ENCODE measurements at regions not wholly inside any gene's neighbourhood (a gene's known extent, or its start where the extent isn't known, plus 50 kb on each side); places are given as distances from the start of the nearest gene placed in this dataset.

DNA sequence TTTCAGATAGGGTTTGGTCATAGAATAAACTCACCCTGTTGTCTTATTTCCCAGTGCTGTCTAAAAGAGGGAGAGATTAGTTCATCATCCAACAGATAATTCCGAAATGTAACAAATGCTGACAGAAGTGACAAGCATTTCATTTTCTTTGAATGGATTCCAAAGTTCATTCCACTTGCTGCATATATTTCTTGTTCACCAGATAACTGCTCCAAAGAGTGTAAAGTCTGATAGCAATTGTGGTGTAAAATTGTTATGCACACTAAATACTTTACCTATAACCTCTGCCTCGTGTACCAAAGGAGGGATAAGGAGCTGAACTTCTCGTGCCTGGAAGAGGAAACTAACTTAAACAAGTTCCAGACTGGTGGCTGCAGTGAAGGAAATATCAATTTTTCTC is 290.0 kb upstream of the ADAMTSL1 start:
- Histone ChIP-seq H3K4me3 (no peak overlapping the region), H3K9me3 (peaks cover 0 to 5% (median 0%) of the 10 kb centered on the region in 12 donors), H3K27me3 (no peaks in the 10 kb centered on the region), H3K4me1 (peaks cover 0 to 7% (median 0%) of the 10 kb centered on the region in 12 donors), H3K27ac (no peak overlapping the region), H3K36me3 (no peaks in the 10 kb centered on the region)
- ATAC-seq, result no peak
- 11 to 18% (median 12%) methylated on average over 3 of the region's 3 CpGs for WGBS, 4 donors
- TF ChIP-seq POLR2A (IDR thresholded peaks at IDR 0.05), result no peak
- TF ChIP-seq, protein P1, sequence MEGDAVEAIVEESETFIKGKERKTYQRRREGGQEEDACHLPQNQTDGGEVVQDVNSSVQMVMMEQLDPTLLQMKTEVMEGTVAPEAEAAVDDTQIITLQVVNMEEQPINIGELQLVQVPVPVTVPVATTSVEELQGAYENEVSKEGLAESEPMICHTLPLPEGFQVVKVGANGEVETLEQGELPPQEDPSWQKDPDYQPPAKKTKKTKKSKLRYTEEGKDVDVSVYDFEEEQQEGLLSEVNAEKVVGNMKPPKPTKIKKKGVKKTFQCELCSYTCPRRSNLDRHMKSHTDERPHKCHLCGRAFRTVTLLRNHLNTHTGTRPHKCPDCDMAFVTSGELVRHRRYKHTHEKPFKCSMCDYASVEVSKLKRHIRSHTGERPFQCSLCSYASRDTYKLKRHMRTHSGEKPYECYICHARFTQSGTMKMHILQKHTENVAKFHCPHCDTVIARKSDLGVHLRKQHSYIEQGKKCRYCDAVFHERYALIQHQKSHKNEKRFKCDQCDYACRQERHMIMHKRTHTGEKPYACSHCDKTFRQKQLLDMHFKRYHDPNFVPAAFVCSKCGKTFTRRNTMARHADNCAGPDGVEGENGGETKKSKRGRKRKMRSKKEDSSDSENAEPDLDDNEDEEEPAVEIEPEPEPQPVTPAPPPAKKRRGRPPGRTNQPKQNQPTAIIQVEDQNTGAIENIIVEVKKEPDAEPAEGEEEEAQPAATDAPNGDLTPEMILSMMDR (IDR thresholded peaks at IDR 0.05), result no peak
- DNase-seq, result no peak
- intact Hi-C loops (cut with DNase I), result no loop called here

DNA sequence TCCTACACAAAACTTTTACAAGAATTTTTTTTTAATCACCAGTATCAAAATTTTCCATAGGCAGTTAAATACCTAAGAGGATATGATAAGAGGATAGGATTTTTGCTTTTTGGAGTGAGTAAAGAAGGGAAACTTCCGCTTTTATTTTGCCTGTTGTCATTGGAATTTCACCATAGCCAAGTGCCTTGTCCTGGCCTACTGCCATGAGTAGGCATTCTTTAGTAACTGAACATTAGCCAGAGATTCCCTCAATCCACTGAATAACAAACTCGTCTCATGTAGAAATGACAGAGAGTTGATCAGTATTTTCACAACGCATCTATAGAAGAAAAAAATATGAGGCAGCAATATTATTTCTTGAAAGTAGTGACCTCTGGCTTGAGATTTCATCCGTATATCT is 289.6 kb upstream of the ADAMTSL1 start:
- 55 to 63% (median 59%) methylated on average over 4 of the region's 4 CpGs for WGBS, 4 donors
- H3K27ac ChIP-seq, result peak overlapping the region in 1 of 12 donors; percentile 4
- no peak overlapping the region for H3K4me3 ChIP-seq
- DNase-seq (no peak), ATAC-seq (no peak)
- intact Hi-C loops (cut with DNase I), result no loop called here
- peaks cover 0 to 7% (median 0%) of the 10 kb centered on the region in 12 donors for H3K4me1 ChIP-seq
- TF ChIP-seq POLR2A (IDR thresholded peaks at IDR 0.05), result no peak
- H3K36me3 ChIP-seq, result no peaks in the 10 kb centered on the region
- H3K9me3 ChIP-seq, result peaks cover 0 to 5% (median 0%) of the 10 kb centered on the region in 12 donors
- H3K27me3 ChIP-seq, result no peaks in the 10 kb centered on the region

DNA sequence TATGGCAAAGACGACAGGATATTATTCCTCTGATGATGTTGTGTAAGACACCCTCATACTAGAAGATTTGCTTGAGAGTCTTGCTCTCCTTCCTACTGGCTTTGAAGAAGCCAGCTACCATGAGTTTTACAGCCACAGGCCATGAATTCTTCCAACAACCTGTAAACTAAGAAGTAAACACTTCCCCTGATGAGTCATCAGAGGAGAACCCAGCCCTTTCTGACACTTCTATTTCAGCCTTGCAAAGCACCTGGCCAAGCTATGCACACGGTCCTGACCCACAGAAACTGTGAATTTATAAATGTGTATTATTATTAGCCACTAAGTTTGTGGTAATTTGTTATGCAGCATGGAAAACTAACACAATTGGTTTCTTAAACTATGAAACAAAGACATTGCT is 288.8 kb upstream of the ADAMTSL1 start:
- no peak overlapping the region for H3K27ac ChIP-seq
- 71 to 76% (median 73%) methylated on average over 2 of the region's 2 CpGs for whole genome bisulfite sequencing, 4 donors
- H3K27me3 ChIP-seq, result no peaks in the 10 kb centered on the region
- no peaks in the 10 kb centered on the region for H3K36me3 ChIP-seq
- H3K4me1 ChIP-seq, result peaks cover 0 to 7% (median 0%) of the 10 kb centered on the region in 12 donors
- intact Hi-C loops (cut with DNase I), result no loop called here
- TF ChIP-seq, protein P1 (IDR thresholded peaks at IDR 0.05), result no peak
- TF ChIP-seq POLR2A (IDR thresholded peaks at IDR 0.05), result no peak
- H3K9me3 ChIP-seq, result peaks cover 0 to 5% (median 0%) of the 10 kb centered on the region in 12 donors
- no peak overlapping the region for H3K4me3 ChIP-seq
- ATAC-seq (no peak), DNase-seq (no peak)

DNA sequence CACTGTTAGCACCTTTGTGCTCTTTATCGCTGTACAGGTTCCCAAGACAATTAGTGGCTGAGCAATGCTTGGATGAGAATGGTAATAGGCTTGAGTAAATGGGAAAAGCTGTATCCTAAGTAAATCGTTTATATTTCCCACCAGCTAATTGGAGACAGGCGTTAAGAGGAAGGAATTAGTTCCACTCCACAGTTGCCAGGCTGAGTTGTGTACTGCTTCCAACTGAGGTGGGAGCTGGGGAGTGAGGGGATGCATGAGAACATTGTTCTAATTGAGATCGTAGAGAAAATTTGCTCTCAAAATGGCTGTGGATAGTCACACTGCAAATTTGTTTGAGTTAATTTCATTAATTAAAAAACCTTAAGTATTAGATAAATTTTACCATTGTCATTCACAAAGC is 285.0 kb upstream of the ADAMTSL1 start:
- H3K4me1 ChIP-seq, result peaks cover 0 to 12% (median 0%) of the 10 kb centered on the region in 12 donors
- H3K9me3 ChIP-seq, result no peaks in the 10 kb centered on the region
- DNase-seq (no peak), ATAC-seq (no peak)
- 77 to 87% (median 82%) methylated on average over 4 of the region's 4 CpGs for WGBS, 4 donors
- intact Hi-C loops (cut with DNase I), result no loop called here
- TF ChIP-seq, protein P1 (IDR thresholded peaks at IDR 0.05), result no peak
- TF ChIP-seq POLR2A (IDR thresholded peaks at IDR 0.05), result no peak
- no peaks in the 10 kb centered on the region for H3K36me3 ChIP-seq
- H3K27me3 ChIP-seq, result no peaks in the 10 kb centered on the region
- no peak overlapping the region for H3K4me3 ChIP-seq
- H3K27ac ChIP-seq, result no peak overlapping the region

Measured in heart left ventricle (tissue), 16 donors.